GM12892 (cell line): ENCODE measurements at regions not wholly inside any gene's neighbourhood (a gene's known extent, or its start where the extent isn't known, plus 50 kb on each side); places are given as distances from the start of the nearest gene placed in this dataset.

Experiments used
- POLR2A ChIP-seq: IDR thresholded peaks from 2 replicates; pipeline ENCODE4 v1.6.1; 2011; ENCODE audit warnings: low read depth, low read length, control low read depth
- POLR2AphosphoS5 ChIP-seq: IDR thresholded peaks from 2 replicates; pipeline ENCODE4 v1.6.1; 2011; ENCODE audit warnings: low read depth, low read length, control low read depth
- TAF1 ChIP-seq: IDR thresholded peaks from 2 replicates; pipeline ENCODE4 v1.6.1; 2011; ENCODE audit warnings: low read depth, mild to moderate bottlenecking, control low read depth, low read length, borderline replicate concordance

DNA sequence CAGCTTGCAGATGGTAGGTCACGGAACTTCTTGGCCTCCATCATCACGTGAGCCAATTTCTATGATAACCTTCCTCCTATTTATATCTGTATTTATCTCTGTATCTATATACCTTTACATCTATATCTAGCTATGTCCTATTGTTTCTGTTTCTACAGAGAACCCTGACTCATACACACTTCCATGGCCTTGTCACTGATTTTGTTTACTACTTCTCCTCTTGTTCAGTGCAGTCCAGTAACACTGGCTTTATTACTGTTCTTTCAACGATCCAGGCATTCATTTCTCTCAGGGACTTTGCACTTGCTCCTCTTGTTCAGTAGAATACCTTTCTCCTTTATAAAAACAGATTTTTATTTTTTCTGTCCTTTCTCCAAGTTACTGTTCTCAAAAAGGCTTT lies 937.0 kb upstream of the ALCAM start:
- no peak for TF ChIP-seq POLR2A
- TF ChIP-seq TAF1: no peak
- no peak for TF ChIP-seq POLR2AphosphoS5
